OCI-LY7 (cell line): ENCODE measurements at regions not wholly inside any gene's neighbourhood (a gene's known extent, or its start where the extent isn't known, plus 50 kb on each side); places are given as distances from the start of the nearest gene placed in this dataset.
"Not testable (repeated sequence)": the region's sequence is repeated elsewhere in the genome, so short reads cannot be mapped to it uniquely, and the experiment has no call there.

ENCODE experiments used
- CTCF ChIP-seq: fragments of 200-600 bp; sonication (generic); conservative IDR thresholded peaks from 2 replicates; pipeline ENCODE4 v1.5.1; 2014; ENCODE audit warnings: mild to moderate bottlenecking, antibody characterized with exemption, low read length, moderate library complexity, mixed read lengths
- EZH2phosphoT487 ChIP-seq: fragments of 200-600 bp; sonication (generic); IDR thresholded peaks from 2 replicates; pipeline ENCODE4 v1.6.1; 2018; ENCODE audit warnings: low read depth, borderline replicate concordance, mild to moderate bottlenecking, mixed run types, antibody characterized with exemption, low read length, moderate library complexity, mixed read lengths

GRCh38 chr15:31707944-31708702 lies 322.2 kb upstream of the CHRNA7 start:
- TF ChIP-seq CTCF, EZH2phosphoT487: not testable (repeated sequence)
